TTC549 (cell line): ENCODE measurements at regions not wholly inside any gene's neighbourhood (a gene's known extent, or its start where the extent isn't known, plus 50 kb on each side); places are given as distances from the start of the nearest gene placed in this dataset.
A peak's percentile ranks its signal among the peaks of the same experiment; 100 is the strongest.
"Not testable (repeated sequence)": the region's sequence is repeated elsewhere in the genome, so short reads cannot be mapped to it uniquely, and the experiment has no call there.

Source experiments
- FAIRE-seq: peaks from 2 replicates; lab custom pipeline; 2012; peaks lifted over from hg19 to GRCh38; lab: Jason Lieb, UNC

GRCh38 chr2:203631068-203631757 lies 75.2 kb upstream of the CD28 start:
- no peak for FAIRE-seq

- FAIRE-seq: peak; percentile 69
Observed at GRCh38 chr2:203636588-203637470, 69.6 kb upstream of the CD28 start.

DNA sequence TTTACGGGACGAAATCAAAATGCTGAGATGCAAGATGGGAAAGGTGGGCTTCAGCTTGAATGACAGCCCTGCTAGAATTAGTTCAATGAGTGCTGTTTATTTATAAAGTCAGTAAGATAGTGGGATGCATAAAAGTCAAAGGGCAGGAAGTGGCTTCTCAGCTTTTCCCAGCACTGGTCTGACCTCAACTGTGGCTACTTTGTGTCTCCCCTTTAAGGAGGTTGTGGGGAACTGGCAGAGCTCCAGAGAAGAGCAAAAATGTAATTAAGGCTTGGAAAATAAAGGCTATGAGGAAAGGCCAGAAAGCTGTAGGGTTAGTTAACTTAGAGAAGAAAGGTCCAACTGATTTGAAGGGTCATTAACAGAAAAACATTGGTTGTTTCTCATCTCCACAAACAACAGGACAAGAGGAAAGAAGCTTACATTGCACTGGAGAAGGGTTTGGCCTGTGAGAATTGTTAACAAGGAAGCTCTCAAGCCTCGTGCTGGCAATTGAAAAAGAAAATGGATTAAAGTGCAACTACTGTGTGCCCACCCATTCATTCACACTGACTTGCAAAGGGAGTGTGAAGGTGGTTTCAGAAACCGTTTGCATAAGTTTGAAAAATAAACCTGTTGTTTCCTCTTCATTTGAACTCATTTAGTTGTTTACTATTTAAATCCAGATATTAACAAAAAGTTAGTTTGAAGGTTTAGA lies 68.8 kb upstream of the CD28 start:
- no peak for FAIRE-seq

- not testable (repeated sequence) for FAIRE-seq
Observed at GRCh38 chr2:203641865-203642264, 64.6 kb upstream of the CD28 start.

DNA sequence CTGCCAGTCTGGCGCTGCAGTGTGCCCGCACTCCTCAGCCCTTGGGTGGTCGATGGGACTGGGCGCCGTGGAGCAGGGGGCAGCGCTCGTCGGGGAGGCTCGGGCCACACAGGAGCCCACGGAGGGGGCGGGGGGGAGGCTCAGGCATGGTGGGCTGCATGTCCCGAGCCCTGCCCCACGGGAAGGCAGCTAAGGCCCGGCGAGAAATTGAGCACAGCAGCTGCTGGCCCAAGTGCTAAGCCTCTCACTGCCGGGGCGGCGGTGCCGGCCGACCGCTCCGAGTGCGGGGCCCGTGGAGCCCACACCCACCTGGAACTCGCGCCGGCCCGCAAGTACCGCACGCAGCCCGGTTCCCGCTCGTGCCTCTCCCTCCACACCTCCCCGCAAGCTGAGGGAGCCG lies 63.6 kb upstream of the CD28 start:
- not testable (repeated sequence) for FAIRE-seq

DNA sequence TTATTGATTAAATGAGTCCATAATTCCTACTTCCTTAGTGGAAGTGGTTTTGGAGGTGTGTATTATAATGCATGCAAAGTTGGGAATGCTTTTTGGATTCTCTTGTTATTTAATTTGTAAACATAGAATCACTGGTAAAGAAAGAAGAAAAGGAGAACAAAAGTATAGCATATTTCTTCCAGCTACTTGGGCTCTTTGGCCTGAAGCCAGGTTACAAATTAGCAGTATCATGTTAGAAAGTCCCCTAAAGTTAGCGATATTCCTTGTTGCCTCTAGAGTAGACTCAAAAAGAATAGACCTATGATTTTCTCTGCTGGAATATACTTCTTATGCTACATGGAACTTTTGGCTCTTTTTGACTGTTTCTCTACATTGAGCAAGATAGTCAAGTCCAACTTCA lies 60.6 kb upstream of the CD28 start:
- no peak for FAIRE-seq

DNA sequence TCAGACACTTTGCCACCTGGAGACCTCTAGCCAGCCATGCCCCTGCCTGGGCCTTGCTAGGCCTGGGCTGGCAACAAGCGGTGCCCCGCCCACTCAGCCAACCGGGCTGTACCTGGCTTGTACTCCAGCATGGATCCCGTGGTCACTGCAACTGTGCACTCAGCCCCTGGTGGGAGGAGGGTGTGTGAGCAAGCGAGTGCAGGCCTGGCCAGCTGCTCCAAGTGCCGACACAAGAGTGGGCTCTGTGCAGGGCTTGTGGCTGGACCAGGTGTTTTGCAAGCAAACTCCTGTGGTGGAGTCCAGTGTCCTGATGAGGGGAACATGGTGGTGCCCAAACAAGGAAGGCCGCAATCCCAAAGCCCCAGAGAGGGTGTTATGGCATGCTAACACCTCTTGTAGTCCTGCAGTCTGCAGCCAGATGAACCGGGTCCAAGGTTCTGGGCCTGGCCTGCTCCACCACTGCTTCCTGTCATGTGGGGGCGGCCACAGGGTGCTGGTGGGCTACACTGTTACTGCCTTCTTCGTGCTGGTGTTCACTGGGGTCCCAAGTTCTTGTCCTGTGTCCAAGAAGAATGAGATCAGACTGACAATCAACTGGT lies 60.1 kb upstream of the CD28 start:
- FAIRE-seq: no peak

DNA sequence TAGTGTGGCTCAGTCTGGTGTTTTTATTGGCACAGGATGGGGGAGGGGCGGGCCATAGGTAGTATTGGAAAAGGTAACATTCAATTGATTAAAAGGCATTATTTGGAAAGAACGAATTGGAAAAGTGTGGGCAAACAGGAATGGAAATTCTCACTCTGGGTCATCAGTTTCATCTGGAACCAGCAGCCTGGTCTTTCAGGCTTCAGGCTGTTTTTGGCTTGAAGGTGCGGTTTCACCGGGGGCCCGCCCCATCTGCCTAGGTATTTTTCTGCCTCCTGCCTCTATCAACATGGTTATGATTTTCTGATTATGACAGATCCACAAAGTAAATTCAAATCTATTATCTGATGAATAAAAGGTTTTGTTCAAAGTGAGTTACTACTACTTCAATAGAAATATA lies 59.5 kb upstream of the CD28 start:
- no peak for FAIRE-seq

DNA sequence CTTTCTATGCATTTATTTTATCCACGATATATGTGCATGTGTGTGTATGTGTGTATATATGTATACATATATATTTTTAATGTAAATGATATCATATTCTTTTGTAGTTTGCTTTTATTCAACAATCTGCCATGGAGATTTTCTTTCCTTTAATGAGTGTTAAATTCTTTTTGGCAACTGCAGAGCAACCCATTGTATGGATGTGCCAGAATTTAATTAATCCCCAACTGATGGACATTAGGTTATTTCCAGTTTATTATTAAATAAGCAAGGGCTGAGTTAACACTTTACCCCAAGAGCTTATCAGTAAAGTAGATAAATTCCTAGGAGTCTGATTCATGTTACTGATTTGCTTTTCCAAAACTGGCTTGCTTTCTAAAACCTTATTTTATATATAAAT lies 58.9 kb upstream of the CD28 start:
- no peak for FAIRE-seq

DNA sequence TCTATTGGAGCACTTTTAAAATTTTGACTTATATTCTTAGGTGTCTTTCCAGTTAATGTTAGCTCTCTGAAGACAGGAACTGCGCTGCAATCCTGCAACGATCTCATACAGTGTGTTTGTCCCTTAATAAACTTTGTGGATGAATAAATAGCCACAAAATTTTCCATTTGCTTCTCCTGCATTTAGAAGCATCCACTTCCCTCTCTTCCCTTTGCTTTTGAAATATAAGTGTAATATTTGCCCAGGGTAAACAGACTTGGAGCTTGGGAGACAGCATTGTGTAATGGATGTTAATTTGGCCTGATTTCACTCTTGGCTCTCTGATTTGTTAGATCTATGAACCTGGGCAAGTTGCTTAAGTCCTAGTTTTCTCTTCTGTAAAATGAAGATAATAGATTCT lies 58.2 kb upstream of the CD28 start:
- FAIRE-seq: no peak

- FAIRE-seq: no peak
Observed at GRCh38 chr2:203649176-203649814, 57.1 kb upstream of the CD28 start.

GRCh38 chr2:203650860-203651613 lies 55.4 kb upstream of the CD28 start:
- FAIRE-seq: no peak

- FAIRE-seq: no peak
Observed at GRCh38 chr2:203651621-203652020, 54.8 kb upstream of the CD28 start.

GRCh38 chr2:203654826-203655225 lies 51.6 kb upstream of the CD28 start:
- no peak for FAIRE-seq

- no peak for FAIRE-seq
Observed at GRCh38 chr2:203656522-203657287, 49.7 kb upstream of the CD28 start.
